ENCODE measurements at regions not wholly inside any gene's neighbourhood (a gene's known extent, or its start where the extent isn't known, plus 50 kb on each side); places are given as distances from the start of the nearest gene placed in this dataset.

DNA sequence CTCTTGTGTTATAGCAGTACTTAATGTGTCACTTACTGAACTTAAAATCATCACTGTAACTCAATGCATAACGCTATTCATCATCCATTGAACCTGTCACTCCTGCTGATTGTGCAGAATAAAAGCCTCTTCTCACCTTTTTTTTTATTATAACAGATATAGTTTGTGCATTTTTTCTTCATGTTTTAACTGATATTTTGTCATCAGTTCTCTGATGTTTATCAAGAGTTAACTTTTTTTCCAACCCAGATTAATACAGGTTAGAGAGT is 100.4 kb downstream of the SLIT2 start:
- no peak for DNase-seq (ENCODE audit: low spot score)

DNA sequence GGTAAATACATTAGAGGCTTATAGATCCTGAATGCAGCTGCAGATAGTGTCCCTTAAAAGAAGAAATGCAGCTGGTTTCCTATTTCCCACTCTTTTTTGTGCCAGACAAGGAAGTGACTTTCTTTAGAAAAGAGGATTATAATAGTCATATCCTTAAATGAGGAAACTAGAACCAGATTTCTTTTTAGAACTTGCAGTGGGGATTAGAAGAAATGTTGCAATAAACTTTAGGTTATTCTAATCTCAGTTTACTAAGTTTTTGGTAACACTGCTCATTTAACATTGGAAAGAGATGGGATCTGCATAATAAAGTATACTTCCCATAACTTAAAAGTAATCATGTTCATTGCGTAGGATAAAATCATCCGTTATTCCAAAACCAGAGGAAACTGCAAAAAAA is 101.9 kb downstream of the SLIT2 start:
- no peak for DNase-seq (ENCODE audit: low spot score)

DNA sequence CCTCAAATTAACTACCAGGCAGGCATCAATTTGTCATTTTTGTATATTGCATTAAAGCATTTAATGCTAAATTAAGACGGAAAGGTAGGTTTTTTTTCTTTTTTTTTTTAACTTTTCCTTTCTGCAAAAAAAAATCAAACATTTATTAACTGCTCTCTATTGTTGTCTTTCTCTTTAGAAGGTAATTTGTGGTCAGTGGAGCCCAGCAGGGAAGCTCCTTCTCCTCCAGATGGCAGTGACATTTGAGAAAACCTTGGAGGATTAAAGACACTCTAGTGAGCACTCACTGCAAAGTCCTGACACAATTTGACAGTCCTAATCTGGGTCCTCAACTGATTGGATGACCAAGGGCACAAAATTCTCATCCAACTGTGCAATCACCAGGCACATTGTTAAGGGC is 102.4 kb downstream of the SLIT2 start:
- DNase-seq (ENCODE audit: low spot score) = no peak

- peak; percentile 9 for DNase-seq (ENCODE audit: low spot score)
These were observed 104.9 kb downstream of the SLIT2 start for GRCh38 chr4:20356565-20356964.

GRCh38 chr4:20358110-20358509 is 106.4 kb downstream of the SLIT2 start:
- peak; percentile 20 for DNase-seq (ENCODE audit: low spot score)

DNA sequence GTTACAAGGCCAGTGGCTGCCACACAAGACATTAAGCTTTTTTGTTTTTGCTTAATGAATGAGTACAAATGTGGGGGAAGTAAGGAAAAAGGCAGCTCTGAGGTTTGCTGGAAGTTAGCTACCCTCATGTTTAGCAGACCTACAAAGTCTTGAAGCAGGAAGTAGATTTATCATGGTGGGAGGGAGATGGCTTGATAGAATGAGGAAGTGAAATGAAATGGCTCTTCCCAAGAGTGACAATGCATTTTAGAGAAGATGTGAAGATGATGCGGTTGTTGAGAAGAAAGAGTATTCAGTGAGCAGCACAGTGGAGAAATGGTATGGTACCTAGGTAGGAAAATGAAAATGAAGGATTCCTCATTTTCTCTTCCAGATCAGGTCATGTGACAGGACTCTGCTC is 108.0 kb downstream of the SLIT2 start:
- DNase-seq (ENCODE audit: low spot score) = no peak

DNA sequence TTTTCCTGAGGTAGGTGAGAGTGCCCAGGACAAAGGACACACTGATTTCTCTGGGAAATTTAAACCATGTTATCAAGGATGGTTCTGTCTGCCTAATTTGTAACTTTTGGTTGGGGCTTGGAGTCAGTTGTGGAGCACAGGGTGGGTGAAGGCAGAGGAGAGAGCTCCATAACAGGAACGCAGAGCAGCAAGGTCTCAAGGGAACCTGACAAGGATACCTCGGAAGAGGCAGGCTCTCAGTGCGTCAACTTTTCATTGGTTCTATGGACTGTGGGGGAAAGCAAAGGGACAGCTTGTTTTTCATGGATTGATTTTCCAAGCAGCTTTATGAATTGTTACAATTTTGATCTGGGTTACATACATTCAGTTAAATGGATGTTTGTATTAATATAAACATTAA is 110.4 kb downstream of the SLIT2 start:
- no peak for DNase-seq (ENCODE audit: low spot score)

GRCh38 chr4:20364969-20365368 is 113.3 kb downstream of the SLIT2 start:
- DNase-seq (ENCODE audit: low spot score) = no peak

DNA sequence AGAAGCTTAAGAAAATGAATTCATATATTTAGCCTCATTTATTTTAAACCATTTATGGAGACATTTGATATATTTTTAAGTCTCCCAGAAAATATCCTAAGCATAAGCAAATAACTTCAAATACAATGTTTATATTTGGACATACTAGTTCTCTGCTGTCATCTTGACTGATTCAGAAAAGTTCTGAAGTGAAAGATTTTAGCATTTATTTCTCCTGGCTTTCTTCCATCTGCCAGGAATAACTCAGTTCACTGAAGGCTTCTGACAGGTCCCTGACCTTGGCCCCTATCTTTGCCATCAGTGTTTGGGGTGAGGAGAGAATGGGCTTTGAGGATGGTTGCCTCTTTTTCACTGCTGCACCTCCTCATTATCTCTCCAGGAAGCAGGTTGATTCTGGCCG is 115.7 kb downstream of the SLIT2 start:
- DNase-seq (ENCODE audit: low spot score) = no peak

- DNase-seq (ENCODE audit: low spot score) = peak; percentile 61
These were observed 117.2 kb downstream of the SLIT2 start for GRCh38 chr4:20368926-20369325.

- DNase-seq (ENCODE audit: low spot score) = peak; percentile 88
These were observed 118.6 kb downstream of the SLIT2 start for GRCh38 chr4:20370274-20370673.

- no peak for DNase-seq (ENCODE audit: low spot score)
These were observed 124.4 kb downstream of the SLIT2 start for GRCh38 chr4:20376070-20376469.

DNA sequence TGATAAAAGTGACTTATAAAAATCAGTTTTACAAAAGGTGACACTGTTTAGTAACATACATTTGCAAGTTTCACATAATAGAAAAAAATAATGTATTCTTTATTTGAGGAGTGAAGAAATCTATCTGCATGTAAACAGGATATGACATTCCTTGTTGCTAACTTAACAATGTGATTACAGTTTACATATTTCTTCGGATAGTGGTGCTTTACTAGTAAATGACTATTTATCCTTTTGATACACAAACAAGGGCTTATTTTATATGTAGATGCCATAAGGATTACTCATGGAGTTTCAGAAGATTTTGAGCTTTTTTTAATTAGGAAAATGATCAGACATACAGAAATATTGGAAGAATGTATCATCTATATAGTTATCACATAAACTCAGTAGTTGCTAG is 126.5 kb downstream of the SLIT2 start:
- no peak for DNase-seq (ENCODE audit: low spot score)

DNA sequence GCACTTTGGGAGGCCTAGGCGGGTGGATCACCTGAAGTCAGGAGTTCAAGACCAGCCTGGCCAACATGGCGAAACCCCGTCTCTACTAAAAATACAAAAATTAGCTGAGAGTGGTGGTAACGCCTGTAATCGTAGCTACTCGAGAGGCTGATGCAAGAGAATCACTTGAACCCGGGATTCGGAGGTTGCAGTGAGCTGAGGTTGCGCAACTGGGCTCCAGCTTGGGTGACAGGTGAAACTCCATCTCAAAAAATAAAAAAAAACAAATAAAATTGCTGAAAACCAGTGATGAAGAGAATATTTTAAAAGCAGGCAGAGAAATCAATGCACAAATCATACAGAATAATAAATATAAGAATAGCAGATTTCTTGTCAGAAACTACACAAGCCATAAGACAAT is 129.3 kb downstream of the SLIT2 start:
- no peak for DNase-seq (ENCODE audit: low spot score)

DNA sequence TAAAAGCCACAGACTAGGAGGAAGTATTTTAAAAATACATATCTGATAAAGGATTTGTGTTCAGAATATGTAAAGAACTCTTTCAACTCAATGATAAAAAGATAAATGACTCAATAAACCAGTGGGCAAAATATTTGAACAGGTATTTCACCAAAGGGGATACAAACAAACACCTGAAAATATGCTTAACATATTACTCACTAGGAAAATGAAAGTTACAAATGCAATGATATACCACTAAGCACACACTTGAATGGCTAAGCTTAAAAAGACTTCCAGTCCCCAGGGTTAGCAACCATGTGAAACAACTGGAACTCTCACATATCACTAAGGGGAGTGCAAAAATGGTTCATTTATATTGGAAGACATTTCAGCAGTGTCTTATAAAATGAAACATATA is 131.6 kb downstream of the SLIT2 start:
- DNase-seq (ENCODE audit: low spot score) = no peak

DNA sequence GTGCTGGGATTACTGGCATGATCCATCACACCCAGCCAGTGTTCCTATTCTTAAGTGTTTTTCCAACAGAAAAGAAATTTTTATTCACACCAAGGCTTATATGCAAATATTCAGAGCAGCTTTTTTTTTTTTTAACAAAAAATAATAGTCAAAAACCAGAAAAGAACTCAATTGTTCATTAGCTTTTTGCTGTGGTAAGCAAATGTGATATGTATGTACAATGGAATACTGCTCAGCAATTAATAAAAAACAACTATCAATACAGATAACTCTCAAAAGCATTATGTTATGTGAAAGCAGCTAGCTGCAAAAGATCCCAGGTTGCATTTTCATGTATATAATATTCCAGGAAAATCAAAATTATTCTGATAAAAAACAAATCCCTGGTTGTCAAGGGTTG is 132.3 kb downstream of the SLIT2 start:
- no peak for DNase-seq (ENCODE audit: low spot score)

DNA sequence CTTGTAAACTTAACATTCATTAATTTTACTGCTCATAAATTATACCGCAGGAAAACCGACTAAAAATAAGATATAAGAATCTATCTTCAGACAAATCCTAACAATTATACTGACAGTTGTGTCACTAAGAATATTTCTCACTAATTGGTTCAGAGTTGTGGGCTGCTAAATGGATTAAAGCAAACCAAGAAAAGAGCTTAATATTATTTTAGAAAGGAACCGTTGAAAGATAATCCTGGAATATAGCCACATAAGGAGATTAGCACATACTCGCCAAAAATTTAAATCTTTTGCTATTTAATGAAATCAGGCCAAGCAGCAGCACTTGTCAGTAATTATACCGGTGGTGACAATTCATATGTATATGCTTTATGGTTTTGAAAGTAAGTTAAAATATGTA is 132.8 kb downstream of the SLIT2 start:
- DNase-seq (ENCODE audit: low spot score) = no peak

DNA sequence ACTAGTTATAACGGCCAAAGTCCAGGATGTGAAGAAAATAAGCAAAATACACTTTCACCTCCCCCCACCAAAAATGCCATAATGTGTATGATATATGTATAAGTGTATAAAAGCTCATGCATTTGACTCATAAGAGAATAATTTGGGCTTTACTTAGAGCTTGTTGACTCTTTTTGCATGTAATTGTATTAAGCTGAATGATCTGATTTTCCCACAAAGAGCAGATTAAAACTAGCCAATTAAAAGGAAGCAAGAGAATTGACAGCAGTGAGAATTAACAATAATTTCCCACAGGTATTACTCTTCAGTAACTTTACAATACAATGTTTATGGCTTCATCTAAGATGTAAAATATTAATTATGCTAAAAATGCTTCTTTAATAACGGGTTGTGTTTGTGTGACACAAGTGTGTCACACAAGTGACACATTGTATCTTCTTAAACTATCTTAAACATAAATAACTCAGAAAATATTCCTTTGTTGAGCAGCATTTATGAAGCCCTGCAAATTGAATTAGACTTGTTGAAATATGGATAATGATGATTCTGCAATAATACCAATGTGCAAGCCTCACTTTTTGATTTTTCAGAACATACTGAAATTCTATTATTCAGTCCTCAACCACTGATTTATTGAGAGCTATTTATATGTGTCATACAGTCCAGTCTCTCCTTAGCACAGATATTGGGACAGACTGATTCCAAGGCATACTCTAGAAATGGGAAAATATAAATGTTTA is 134.5 kb downstream of the SLIT2 start:
- no peak for DNase-seq (ENCODE audit: low spot score)

DNA sequence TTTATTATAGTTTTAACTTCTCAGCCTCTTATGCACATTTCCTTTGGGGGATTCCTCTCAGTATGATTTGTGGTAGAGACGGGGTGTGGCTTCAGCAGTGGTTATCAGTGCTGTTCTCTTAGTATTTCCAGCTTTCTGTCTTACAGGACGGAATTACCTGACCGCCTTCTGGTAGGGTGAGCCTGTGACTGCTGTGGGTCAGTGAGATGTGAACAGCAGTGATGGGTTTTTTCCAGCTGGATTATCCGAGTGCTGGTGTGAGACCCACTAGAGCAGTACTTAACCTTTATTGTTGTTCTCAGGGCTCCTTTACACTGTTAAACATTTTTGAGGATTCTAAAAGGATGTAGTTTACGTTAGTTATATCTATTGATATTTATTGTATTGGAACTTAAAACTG is 135.2 kb downstream of the SLIT2 start:
- no peak for DNase-seq (ENCODE audit: low spot score)

DNA sequence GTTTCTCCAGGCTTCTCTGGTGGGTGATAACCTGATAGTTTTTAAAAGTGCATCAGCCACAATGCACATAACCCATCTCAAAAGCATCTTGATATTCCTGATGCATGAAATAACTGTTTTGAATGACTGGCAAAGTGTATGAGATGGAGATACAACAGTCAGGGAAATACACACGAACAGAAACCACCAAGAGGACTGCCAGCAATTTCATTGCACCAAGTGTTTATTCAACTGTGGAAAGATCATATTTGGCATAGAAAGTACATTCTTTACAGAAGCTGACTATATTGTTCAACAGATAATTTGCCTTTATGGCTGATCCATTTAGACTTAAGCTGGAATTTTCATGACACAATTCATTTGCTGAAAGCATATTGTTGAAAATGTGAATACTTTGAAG is 139.5 kb downstream of the SLIT2 start:
- DNase-seq (ENCODE audit: low spot score) = no peak

DNA sequence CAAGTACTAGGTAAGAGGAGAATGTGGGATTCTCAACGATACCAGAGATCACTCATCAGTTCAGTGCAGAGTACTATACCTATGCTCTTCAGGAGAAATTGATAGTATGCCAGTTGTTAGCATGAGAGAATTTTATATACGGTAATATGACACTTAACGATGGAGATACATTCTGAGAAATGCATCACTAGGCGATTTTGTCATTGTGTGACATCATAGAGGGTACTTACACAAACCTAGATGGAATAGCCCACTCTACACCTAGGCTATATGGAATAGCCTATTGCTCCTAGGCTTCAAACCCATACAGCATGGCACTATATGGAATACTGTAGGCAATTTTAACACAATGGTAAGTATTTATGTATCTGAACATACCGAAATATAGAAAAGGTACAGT is 140.2 kb downstream of the SLIT2 start:
- no peak for DNase-seq (ENCODE audit: low spot score)

- no peak for DNase-seq (ENCODE audit: low spot score)
These were observed 141.9 kb downstream of the SLIT2 start for GRCh38 chr4:20393486-20394100.

DNA sequence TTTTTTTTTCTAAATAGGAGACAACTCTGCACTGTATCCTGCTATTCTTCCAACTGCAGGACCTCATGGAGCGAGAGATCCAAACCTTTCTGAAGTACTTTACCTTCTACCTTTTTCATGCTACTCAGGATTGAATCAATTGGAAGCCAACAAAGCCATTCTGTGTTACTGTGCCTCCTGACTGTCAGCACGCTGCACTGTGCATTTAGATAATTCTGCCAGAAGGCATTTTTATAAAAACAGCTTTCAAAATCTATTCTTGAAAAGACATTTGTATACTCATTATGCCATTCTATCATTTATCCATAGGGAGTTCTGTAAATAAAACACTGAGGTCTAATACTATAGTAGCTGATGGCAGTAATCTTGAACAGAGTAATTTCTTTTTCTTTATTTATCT is 142.8 kb downstream of the SLIT2 start:
- DNase-seq (ENCODE audit: low spot score) = no peak

DNA sequence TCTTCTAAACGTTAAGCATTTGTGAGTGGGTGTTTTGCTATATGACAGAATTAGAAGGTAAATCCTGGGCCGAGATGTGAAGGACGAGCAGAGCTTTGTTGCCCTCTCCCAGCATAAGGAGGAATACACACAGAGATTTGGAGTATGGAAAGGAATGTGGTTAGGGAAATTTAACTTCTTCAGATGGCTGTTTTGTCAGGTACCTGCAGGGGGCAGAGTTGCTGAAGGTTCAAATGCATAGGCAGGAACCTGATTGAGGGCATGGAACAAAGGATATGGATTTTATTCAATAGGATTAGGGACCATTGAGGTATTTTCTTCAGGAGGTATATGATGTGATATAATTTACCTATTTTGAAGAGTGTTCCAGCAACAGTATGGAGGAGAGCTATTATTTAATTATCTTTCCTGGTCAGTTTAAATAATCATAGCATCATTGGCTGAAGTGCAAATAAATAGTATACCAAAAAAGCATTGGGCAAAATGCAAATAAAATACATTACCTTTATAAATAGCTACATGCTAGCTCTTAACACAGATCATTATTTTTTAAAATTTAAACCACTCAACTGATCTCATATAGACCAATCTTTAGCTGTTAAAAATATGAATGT is 143.6 kb downstream of the SLIT2 start:
- no peak for DNase-seq (ENCODE audit: low spot score)
